Activated CD4-positive, CD25-positive, alpha-beta regulatory T cell (primary cell): ENCODE measurements at regions not wholly inside any gene's neighbourhood (a gene's known extent, or its start where the extent isn't known, plus 50 kb on each side); places are given as distances from the start of the nearest gene placed in this dataset.
"Not testable (repeated sequence)": the region's sequence is repeated elsewhere in the genome, so short reads cannot be mapped to it uniquely, and the experiment has no call there.

Source experiments
- DNase-seq, 4 experiments: peaks; one replicate each; lab custom pipeline; 2025; lab: John Stamatoyannopoulos, UW

DNA sequence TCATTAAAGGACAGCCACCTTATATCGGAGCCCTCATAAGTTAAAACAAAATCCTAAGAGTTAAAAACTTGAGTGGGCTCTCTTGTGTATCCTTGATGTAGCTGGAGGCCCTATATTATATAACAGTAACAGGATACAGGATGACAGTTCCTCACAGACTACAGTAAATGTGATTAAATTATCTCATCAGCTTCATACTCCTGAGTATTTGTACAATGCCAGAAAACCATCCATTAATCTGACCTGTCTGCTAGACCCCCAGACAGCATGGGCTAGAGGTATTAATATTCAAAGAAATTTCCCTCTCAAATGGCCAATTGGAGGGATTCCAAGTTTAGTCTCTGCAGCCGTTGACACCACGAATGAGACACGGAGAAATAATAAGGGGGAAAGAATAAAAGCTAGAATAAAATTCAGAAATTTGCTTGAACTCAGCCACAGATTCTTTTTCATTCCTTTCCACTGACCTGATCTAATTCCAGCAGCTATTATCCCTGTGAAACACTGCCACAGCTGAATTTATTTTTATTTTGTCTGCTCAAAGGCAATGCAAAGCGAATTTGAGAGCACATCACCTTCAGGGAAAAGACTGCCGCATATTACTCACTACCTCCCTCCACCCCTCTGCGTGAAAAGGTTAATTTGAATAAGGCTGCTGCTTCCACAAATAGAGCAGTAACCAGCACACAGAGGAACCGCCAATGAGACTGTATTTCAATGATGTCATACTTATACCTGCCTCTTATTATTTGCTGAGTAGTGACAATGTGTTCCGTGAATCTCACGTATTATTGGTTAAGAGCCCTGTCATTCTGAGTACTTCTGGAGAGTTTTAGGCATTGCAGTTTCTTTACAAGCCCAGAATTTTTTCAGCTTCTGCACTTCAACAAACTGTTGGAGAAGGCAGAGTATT is 155.9 kb upstream of the KLF12 start:
- DNase-seq: no peak

- DNase-seq: no peak
Measured at GRCh38 chr13:74289107-74289506, 154.9 kb upstream of the KLF12 start.

DNA sequence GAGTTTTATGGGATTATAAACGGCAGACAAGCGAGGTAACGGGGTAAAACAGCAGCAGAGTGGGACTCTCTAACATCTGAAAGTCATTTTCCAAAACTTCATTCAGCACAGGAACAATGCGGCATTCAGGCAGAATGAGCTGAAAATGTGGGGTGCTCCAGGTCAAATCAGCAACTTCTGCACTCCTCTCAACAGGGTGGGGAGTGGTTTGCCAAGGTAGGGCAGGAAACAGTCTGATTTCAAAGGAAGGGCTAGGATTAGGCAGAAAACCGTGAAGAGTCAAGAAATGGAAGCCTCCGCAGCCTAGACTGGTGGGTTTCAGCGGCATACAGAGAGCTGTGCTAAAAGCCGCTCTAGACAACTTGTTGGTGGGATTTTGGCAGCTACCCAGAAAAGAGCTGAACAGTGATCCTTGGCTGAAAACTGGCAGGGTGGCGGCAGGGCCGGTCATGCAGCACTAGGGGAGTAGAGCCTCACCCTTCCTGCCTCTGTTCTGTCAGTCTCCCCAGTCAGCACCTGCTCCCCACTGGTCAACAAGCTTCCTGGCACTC is 154.2 kb upstream of the KLF12 start:
- DNase-seq: peak in 1 of 4 experiments; percentile 1

- peak; percentile 20 to 66 (median 44) for DNase-seq
Measured at GRCh38 chr13:74287724-74288169, 153.5 kb upstream of the KLF12 start.

GRCh38 chr13:74280795-74281490 is 146.7 kb upstream of the KLF12 start:
- no peak for DNase-seq

GRCh38 chr13:74280093-74280794 is 146.0 kb upstream of the KLF12 start:
- no peak for DNase-seq

DNA sequence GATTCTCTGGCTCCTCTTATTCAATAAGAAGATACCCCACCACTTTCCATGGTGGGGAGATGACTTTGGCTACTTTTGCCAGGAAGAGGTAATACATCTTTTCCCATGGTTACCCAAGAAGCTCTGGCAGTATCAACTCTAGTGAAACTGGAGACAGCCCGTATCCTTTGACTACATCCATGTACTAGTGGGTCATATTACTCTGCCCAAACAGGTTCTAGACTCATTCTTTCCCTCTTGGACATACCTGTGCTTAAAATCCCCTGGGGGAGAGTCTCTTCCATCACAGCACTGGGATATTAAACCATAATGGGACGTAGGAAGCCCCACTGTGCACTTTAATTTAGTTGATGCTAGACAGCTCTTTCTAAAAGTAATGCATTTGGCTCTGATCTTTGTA is 144.7 kb upstream of the KLF12 start:
- no peak for DNase-seq

GRCh38 chr13:74274916-74275315 is 140.7 kb upstream of the KLF12 start:
- no peak for DNase-seq

- no peak for DNase-seq
Measured at GRCh38 chr13:74273581-74273980, 139.4 kb upstream of the KLF12 start.

GRCh38 chr13:74272826-74273225 is 138.6 kb upstream of the KLF12 start:
- DNase-seq: no peak

DNA sequence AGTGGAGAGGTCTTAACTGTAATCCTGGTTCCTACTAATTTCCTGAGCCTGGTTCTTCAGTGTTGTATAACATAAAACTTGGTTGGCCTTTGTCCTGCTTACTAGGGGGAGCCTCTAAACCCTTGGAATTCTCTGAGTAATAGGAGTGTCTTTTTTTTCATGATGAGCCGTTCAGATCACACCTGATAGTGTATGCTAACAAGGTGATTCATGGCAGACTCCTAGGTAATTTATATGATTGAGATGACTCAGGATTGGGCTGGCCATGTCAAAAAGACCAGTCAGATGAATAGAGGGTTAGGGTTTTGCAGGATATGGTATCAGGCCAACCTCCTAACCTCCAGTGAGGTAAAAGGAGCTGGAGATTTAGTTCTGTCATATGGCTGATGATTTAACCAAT is 135.8 kb upstream of the KLF12 start:
- DNase-seq: no peak

GRCh38 chr13:74266861-74267260 is 132.7 kb upstream of the KLF12 start:
- no peak for DNase-seq

GRCh38 chr13:74266309-74266708 is 132.1 kb upstream of the KLF12 start:
- DNase-seq: no peak

- DNase-seq: no peak
Measured at GRCh38 chr13:74264333-74264732, 130.1 kb upstream of the KLF12 start.

DNA sequence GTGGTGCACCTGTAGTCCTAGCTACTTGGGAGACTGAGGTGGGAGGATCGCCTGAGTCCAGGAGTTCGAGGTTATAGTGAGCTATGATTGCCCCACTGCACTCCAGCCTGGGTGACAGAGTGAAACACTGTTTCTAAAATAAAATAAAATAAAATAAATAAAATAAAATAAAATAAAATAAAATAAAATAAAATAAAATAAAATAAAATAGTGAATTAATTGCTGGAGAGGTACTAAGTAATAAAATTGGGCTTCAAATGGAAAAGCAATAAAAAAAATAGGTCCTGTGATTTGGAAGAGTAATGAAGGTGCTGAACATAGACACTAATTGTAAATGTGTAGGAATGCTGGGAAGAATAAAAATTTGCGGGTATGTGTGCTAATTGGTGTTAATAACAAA is 126.2 kb upstream of the KLF12 start:
- not testable (repeated sequence) for DNase-seq

- DNase-seq: no peak
Measured at GRCh38 chr13:74259641-74260040, 125.4 kb upstream of the KLF12 start.

DNA sequence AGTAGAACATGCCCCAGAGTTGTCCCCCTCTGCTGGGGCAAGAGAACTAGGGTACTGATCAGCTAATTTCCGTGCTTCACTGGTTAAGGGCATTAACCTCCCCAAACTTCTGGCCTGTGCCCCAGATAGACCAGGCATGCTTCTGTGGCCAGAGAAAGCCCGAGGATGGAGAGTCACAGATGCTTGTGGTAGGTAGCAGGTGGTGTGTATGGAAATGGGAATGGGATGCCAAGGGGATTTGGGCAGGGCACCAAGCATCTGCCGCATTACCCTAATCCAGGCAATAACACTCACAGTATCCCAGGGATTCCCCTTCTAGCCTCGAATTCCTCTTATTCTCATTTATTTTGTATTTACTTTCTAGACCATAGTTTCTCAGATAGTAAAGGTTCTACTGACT is 124.8 kb upstream of the KLF12 start:
- no peak for DNase-seq

DNA sequence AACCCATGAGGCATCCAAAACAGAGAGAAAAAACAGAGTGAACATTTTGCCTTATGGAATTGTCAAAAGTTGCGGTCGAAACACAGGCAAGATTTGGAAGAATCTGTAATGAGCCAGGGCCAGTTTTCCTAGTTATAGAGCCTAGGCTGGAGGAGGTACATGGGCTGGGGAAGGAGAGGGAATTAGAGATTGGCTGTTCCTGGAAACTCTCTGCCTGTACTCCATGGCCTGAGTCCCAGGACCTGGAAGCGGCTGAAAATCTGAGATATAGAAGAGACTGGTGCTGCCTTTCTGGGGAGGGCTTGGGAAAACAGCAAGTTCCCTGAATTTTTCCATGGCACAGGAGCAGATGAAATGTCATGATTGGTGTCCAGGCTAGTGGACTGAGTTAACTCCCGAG is 122.8 kb upstream of the KLF12 start:
- DNase-seq: no peak

DNA sequence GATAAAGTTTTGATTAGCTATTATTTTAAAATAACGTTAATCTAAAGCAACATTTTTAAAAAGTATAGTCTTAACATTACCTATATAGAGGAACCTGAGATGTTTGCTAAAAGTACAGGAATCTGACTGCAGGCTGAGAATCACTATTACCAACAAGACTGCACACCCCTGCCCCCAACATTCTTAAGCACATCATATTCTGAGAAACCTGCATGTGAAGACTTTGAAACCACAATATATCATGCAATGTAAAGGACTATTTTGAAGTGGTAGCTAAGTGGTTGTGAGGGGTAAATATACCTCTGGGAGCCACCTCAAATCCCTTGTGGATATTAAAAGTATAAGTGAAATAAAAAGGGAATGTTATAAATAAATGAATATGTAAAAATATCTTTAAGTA is 119.0 kb upstream of the KLF12 start:
- no peak for DNase-seq

GRCh38 chr13:74251778-74252519 is 117.7 kb upstream of the KLF12 start:
- no peak for DNase-seq

DNA sequence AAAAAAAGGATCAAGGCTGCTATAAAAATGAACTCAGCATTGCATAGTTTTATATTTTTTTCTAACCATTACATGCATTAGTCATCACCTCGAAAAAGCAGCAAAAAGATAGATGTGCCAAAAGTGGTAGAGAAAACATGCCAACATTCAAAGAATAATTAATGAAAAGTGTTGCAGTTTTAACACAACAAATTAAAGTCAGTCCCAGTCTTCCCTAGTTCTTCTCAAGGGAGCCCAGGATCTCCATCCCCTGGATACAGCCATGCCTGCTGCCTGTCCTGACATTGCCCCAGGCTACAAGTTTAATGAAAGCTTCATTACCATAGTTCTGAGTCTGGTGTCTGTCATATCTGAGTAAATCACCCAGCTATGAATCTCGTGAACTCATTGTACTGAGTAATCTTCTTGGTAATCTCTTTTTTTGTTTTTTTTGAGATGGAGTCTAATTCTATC is 116.6 kb upstream of the KLF12 start:
- no peak for DNase-seq

DNA sequence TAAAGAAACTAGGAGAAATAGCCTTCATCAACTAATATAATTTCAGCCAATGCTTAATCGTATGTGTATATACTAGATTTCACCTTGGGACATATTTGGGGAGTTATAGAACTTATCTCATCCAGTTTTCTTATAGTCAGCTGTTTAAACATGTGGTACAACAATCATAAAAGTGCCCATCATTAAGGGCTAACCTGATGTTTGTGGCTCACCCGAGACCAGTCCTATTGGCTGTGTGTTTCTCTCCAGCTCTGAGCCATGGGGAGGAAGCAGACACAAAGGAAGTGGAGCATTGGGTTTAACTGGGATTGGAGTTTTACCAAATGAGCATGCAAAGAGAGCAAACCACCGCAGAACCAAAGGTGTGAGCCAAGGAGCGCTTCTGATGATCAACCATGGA is 114.3 kb upstream of the KLF12 start:
- DNase-seq: no peak
